C4-2B (cell line): ENCODE measurements at regions not wholly inside any gene's neighbourhood (a gene's known extent, or its start where the extent isn't known, plus 50 kb on each side); places are given as distances from the start of the nearest gene placed in this dataset.

ENCODE experiments used
- CTCF ChIP-seq: fragments of 450-650 bp; conservative IDR thresholded peaks from 2 replicates; pipeline ENCODE4 v1.5.1; 2017; ENCODE audit warnings: mild to moderate bottlenecking
- ZFX ChIP-seq: fragments of 450-650 bp; IDR thresholded peaks from 2 replicates; pipeline ENCODE4 v1.6.1; 2017

- no peak for TF ChIP-seq CTCF
- TF ChIP-seq ZFX, result no peak
These were observed 851.0 kb downstream of the DIPK2A start for GRCh38 chr3:144822671-144823070.
